ENCODE measurements at regions not wholly inside any gene's neighbourhood (a gene's known extent, or its start where the extent isn't known, plus 50 kb on each side); places are given as distances from the start of the nearest gene placed in this dataset.

DNA sequence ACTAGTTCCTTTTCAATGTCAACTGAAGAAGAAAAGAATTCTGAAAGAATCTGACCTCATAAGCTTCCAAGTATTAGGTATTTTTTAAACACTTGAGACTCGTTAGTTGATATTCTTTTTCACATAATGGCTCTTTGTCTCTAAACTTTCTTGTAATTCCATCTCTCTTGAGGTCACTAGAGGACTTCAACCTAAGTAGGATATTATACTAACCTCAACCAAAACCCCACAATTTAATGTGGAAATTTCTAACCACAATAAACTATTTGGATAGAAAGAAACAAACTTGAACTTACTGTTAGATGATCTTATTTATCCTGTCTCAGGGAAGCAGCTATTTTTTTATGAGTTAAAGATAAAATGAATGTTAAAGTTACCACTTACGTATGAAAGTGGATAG is 206.9 kb upstream of the FSIP2 start:
- TF ChIP-seq ESRRG (CRISPR knock-in tag; IDR thresholded peaks at IDR 0.05), result no peak
- TF ChIP-seq SNAI2 (CRISPR knock-in tag; IDR thresholded peaks at IDR 0.05), result no peak
- TF ChIP-seq ARNTL (CRISPR knock-in tag; IDR thresholded peaks at IDR 0.05; ENCODE audit: borderline replicate concordance, low read depth), result no peak
- no peak for TF ChIP-seq ISL1 (CRISPR knock-in tag; IDR thresholded peaks at IDR 0.05)
- no peak for TF ChIP-seq ZC3H10 (CRISPR knock-in tag; IDR thresholded peaks at IDR 0.05)
- TF ChIP-seq, protein P1, sequence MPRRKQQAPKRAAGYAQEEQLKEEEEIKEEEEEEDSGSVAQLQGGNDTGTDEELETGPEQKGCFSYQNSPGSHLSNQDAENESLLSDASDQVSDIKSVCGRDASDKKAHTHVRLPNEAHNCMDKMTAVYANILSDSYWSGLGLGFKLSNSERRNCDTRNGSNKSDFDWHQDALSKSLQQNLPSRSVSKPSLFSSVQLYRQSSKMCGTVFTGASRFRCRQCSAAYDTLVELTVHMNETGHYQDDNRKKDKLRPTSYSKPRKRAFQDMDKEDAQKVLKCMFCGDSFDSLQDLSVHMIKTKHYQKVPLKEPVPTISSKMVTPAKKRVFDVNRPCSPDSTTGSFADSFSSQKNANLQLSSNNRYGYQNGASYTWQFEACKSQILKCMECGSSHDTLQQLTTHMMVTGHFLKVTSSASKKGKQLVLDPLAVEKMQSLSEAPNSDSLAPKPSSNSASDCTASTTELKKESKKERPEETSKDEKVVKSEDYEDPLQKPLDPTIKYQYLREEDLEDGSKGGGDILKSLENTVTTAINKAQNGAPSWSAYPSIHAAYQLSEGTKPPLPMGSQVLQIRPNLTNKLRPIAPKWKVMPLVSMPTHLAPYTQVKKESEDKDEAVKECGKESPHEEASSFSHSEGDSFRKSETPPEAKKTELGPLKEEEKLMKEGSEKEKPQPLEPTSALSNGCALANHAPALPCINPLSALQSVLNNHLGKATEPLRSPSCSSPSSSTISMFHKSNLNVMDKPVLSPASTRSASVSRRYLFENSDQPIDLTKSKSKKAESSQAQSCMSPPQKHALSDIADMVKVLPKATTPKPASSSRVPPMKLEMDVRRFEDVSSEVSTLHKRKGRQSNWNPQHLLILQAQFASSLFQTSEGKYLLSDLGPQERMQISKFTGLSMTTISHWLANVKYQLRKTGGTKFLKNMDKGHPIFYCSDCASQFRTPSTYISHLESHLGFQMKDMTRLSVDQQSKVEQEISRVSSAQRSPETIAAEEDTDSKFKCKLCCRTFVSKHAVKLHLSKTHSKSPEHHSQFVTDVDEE (CRISPR knock-in tag; IDR thresholded peaks at IDR 0.05), result no peak
- no peak for TF ChIP-seq OSR1 (CRISPR knock-in tag; IDR thresholded peaks at IDR 0.05)
- TF ChIP-seq, protein P2, sequence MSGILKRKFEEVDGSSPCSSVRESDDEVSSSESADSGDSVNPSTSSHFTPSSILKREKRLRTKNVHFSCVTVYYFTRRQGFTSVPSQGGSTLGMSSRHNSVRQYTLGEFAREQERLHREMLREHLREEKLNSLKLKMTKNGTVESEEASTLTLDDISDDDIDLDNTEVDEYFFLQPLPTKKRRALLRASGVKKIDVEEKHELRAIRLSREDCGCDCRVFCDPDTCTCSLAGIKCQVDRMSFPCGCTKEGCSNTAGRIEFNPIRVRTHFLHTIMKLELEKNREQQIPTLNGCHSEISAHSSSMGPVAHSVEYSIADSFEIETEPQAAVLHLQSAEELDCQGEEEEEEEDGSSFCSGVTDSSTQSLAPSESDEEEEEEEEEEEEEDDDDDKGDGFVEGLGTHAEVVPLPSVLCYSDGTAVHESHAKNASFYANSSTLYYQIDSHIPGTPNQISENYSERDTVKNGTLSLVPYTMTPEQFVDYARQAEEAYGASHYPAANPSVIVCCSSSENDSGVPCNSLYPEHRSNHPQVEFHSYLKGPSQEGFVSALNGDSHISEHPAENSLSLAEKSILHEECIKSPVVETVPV (CRISPR knock-in tag; IDR thresholded peaks at IDR 0.05), result no peak
- no peak for TF ChIP-seq ZFP3 (CRISPR knock-in tag; IDR thresholded peaks at IDR 0.05)
- no peak for TF ChIP-seq GLIS3 (CRISPR knock-in tag; IDR thresholded peaks at IDR 0.05)
- no peak for ATAC-seq

DNA sequence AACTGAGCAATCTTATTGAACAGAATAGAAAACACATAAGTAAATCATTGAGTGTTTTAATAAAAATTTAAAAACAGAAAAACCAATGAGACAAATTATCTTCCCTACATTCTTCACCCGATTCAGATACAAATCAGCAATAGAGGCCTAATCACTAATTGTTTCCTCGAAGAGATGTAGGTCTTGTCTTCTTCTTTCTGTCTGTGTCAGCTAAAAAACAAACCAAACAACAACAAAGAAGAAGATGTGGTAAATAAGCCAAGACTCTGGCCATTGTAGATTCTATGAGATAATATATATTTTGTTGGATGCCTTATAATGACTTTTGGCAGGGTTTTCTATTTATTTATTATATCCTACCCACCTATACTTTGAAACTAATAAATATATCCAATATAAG is 200.9 kb upstream of the FSIP2 start:
- no peak for TF ChIP-seq ZC3H10 (CRISPR knock-in tag; IDR thresholded peaks at IDR 0.05)
- TF ChIP-seq ARNTL (CRISPR knock-in tag; IDR thresholded peaks at IDR 0.05; ENCODE audit: borderline replicate concordance, low read depth), result no peak
- TF ChIP-seq RARB (CRISPR knock-in tag; IDR thresholded peaks at IDR 0.05), result no peak
- TF ChIP-seq, protein P3, sequence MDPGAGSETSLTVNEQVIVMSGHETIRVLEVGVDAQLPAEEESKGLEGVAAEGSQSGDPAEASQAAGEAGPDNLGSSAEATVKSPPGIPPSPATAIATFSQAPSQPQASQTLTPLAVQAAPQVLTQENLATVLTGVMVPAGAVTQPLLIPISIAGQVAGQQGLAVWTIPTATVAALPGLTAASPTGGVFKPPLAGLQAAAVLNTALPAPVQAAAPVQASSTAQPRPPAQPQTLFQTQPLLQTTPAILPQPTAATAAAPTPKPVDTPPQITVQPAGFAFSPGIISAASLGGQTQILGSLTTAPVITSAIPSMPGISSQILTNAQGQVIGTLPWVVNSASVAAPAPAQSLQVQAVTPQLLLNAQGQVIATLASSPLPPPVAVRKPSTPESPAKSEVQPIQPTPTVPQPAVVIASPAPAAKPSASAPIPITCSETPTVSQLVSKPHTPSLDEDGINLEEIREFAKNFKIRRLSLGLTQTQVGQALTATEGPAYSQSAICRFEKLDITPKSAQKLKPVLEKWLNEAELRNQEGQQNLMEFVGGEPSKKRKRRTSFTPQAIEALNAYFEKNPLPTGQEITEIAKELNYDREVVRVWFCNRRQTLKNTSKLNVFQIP (CRISPR knock-in tag; IDR thresholded peaks at IDR 0.05; ENCODE audit: borderline replicate concordance, low read depth), result no peak
- TF ChIP-seq BACH2 (CRISPR knock-in tag; IDR thresholded peaks at IDR 0.05; ENCODE audit: borderline replicate concordance), result no peak
- TF ChIP-seq ISL1 (CRISPR knock-in tag; IDR thresholded peaks at IDR 0.05), result no peak
- TF ChIP-seq, protein P4, sequence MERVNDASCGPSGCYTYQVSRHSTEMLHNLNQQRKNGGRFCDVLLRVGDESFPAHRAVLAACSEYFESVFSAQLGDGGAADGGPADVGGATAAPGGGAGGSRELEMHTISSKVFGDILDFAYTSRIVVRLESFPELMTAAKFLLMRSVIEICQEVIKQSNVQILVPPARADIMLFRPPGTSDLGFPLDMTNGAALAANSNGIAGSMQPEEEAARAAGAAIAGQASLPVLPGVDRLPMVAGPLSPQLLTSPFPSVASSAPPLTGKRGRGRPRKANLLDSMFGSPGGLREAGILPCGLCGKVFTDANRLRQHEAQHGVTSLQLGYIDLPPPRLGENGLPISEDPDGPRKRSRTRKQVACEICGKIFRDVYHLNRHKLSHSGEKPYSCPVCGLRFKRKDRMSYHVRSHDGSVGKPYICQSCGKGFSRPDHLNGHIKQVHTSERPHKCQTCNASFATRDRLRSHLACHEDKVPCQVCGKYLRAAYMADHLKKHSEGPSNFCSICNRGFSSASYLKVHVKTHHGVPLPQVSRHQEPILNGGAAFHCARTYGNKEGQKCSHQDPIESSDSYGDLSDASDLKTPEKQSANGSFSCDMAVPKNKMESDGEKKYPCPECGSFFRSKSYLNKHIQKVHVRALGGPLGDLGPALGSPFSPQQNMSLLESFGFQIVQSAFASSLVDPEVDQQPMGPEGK (CRISPR knock-in tag; IDR thresholded peaks at IDR 0.05; ENCODE audit: borderline replicate concordance), result no peak
- TF ChIP-seq ZFP3 (CRISPR knock-in tag; IDR thresholded peaks at IDR 0.05), result no peak
- TF ChIP-seq ESRRG (CRISPR knock-in tag; IDR thresholded peaks at IDR 0.05), result no peak
- TF ChIP-seq ZNF70 (CRISPR knock-in tag; IDR thresholded peaks at IDR 0.05), result no peak
- TF ChIP-seq, protein P1 (CRISPR knock-in tag; IDR thresholded peaks at IDR 0.05), result no peak
- no peak for TF ChIP-seq OSR1 (CRISPR knock-in tag; IDR thresholded peaks at IDR 0.05)
- no peak for ATAC-seq

DNA sequence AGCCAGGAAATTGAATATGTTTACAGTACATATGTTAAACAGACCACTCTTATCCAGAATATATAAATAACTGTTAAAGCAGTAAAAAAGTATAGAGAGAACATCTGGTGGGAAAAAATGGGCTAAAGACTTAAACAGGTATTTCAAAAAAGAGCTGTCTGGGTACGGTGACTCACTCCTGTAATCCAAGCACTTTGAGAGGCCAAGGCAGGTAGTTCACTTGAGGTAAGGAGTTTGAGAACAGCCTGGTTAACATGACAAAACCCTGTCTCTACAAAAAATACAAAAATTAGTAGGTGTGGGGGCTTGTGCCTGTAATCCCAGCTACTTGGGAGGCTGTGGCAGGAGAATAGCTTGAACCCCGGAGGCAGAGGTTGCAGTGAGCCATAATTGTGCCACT is 171.4 kb upstream of the FSIP2 start:
- no peak for ATAC-seq
- TF ChIP-seq, protein P2 (CRISPR knock-in tag; IDR thresholded peaks at IDR 0.05), result no peak
- TF ChIP-seq ESRRG (CRISPR knock-in tag; IDR thresholded peaks at IDR 0.05) (no peak), SNAI2 (CRISPR knock-in tag; IDR thresholded peaks at IDR 0.05) (no peak), OSR1 (CRISPR knock-in tag; IDR thresholded peaks at IDR 0.05) (no peak), ARNTL (CRISPR knock-in tag; IDR thresholded peaks at IDR 0.05; ENCODE audit: borderline replicate concordance, low read depth) (no peak), RARB (CRISPR knock-in tag; IDR thresholded peaks at IDR 0.05) (no peak), ISL1 (CRISPR knock-in tag; IDR thresholded peaks at IDR 0.05) (no peak), ZFP30 (CRISPR knock-in tag; IDR thresholded peaks at IDR 0.05) (no peak), ZC3H10 (CRISPR knock-in tag; IDR thresholded peaks at IDR 0.05) (no peak), PPARA (CRISPR knock-in tag; IDR thresholded peaks at IDR 0.05; ENCODE audit: borderline replicate concordance) (no peak)

All from SK-N-SH treated with all-trans-retinoic acid at 6 μM for 48 hours (cell line).